Adrenal gland (tissue), 5 donors: ENCODE measurements at regions not wholly inside any gene's neighbourhood (a gene's known extent, or its start where the extent isn't known, plus 50 kb on each side); places are given as distances from the start of the nearest gene placed in this dataset.

Experiments
- POLR2A ChIP-seq, 2 donors: fragments of 450-650 bp; IDR thresholded peaks; one replicate each; pipeline ENCODE4 v1.6.1; 2017; ENCODE audit warnings: antibody characterized with exemption in 2 of 2, mild to moderate bottlenecking in 2 of 2, moderate library complexity in 1 of 2
- TF ChIP-seq, protein P1 (sequence below), 6 experiments: fragments of 450-650 bp in 4 of 6; fragments of 200-600 bp in 2 of 6; sonication (generic) in 1 of 6; IDR thresholded peaks; 1 replicate in 5 of 6; 2 replicates in 1 of 6; pipeline versions ENCODE4 v1.5.1 to v1.8.0; 2016 to 2021; ENCODE audit warnings: antibody characterized with exemption in 6 of 6, mild to moderate bottlenecking in 2 of 6, moderate library complexity in 1 of 6
- donor health status: DM: no; HTN: no; CAD: no.

- TF ChIP-seq, protein P1, sequence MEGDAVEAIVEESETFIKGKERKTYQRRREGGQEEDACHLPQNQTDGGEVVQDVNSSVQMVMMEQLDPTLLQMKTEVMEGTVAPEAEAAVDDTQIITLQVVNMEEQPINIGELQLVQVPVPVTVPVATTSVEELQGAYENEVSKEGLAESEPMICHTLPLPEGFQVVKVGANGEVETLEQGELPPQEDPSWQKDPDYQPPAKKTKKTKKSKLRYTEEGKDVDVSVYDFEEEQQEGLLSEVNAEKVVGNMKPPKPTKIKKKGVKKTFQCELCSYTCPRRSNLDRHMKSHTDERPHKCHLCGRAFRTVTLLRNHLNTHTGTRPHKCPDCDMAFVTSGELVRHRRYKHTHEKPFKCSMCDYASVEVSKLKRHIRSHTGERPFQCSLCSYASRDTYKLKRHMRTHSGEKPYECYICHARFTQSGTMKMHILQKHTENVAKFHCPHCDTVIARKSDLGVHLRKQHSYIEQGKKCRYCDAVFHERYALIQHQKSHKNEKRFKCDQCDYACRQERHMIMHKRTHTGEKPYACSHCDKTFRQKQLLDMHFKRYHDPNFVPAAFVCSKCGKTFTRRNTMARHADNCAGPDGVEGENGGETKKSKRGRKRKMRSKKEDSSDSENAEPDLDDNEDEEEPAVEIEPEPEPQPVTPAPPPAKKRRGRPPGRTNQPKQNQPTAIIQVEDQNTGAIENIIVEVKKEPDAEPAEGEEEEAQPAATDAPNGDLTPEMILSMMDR (IDR thresholded peaks at IDR 0.05) = no peak
- TF ChIP-seq POLR2A (IDR thresholded peaks at IDR 0.05) = no peak
Observed at GRCh38 chr14:29376237-29376636, 551.4 kb downstream of the PRKD1 start.
